ENCODE measurements at regions not wholly inside any gene's neighbourhood (a gene's known extent, or its start where the extent isn't known, plus 50 kb on each side); places are given as distances from the start of the nearest gene placed in this dataset.

GRCh38 chr3:182397164-182397563, 396.1 kb upstream of the ATP11B start:
- DNase-seq = no peak
- no peak overlapping the region for H3K4me3 ChIP-seq (ENCODE audit: insufficient read depth, low read depth, low read length, poor library complexity, severe bottlenecking)
- no peaks in the 10 kb centered on the region for H3K36me3 ChIP-seq (ENCODE audit: control insufficient read depth, insufficient read depth, low read length)
- H3K27ac ChIP-seq (ENCODE audit: insufficient read depth, low read length, poor library complexity, severe bottlenecking) = no peak overlapping the region
- H3K27me3 ChIP-seq (replicated peaks; ENCODE audit: control insufficient read depth, insufficient read depth, low read length, poor library complexity, severe bottlenecking) = no peaks in the 10 kb centered on the region
- no peaks in the 10 kb centered on the region for H3K4me1 ChIP-seq (ENCODE audit: control insufficient read depth, insufficient read depth, low read length, poor library complexity, severe bottlenecking)
- H3K9me3 ChIP-seq (ENCODE audit: control insufficient read depth, low read length) = no peaks in the 10 kb centered on the region

- H3K4me3 ChIP-seq (ENCODE audit: insufficient read depth, low read depth, low read length, poor library complexity, severe bottlenecking) = no peak overlapping the region
- H3K36me3 ChIP-seq (ENCODE audit: control insufficient read depth, insufficient read depth, low read length) = no peaks in the 10 kb centered on the region
- DNase-seq = no peak
- H3K27ac ChIP-seq (ENCODE audit: insufficient read depth, low read length, poor library complexity, severe bottlenecking) = no peak overlapping the region
- H3K4me1 ChIP-seq (ENCODE audit: control insufficient read depth, insufficient read depth, low read length, poor library complexity, severe bottlenecking) = no peaks in the 10 kb centered on the region
- no peaks in the 10 kb centered on the region for H3K9me3 ChIP-seq (ENCODE audit: control insufficient read depth, low read length)
- no peaks in the 10 kb centered on the region for H3K27me3 ChIP-seq (replicated peaks; ENCODE audit: control insufficient read depth, insufficient read depth, low read length, poor library complexity, severe bottlenecking)
Observed at GRCh38 chr3:182399978-182400737, 393.1 kb upstream of the ATP11B start.

- H3K4me1 ChIP-seq (ENCODE audit: control insufficient read depth, insufficient read depth, low read length, poor library complexity, severe bottlenecking) = no peaks in the 10 kb centered on the region
- H3K27ac ChIP-seq (ENCODE audit: insufficient read depth, low read length, poor library complexity, severe bottlenecking) = no peak overlapping the region
- H3K36me3 ChIP-seq (ENCODE audit: control insufficient read depth, insufficient read depth, low read length) = no peaks in the 10 kb centered on the region
- H3K4me3 ChIP-seq (ENCODE audit: insufficient read depth, low read depth, low read length, poor library complexity, severe bottlenecking) = no peak overlapping the region
- H3K9me3 ChIP-seq (ENCODE audit: control insufficient read depth, low read length) = no peaks in the 10 kb centered on the region
- no peak for DNase-seq
- H3K27me3 ChIP-seq (replicated peaks; ENCODE audit: control insufficient read depth, insufficient read depth, low read length, poor library complexity, severe bottlenecking) = no peaks in the 10 kb centered on the region
Observed at GRCh38 chr3:182400838-182401237, 392.5 kb upstream of the ATP11B start.

GRCh38 chr3:182404031-182404430, 389.3 kb upstream of the ATP11B start:
- Histone ChIP-seq H3K27ac (ENCODE audit: insufficient read depth, low read length, poor library complexity, severe bottlenecking) (no peak overlapping the region), H3K27me3 (replicated peaks; ENCODE audit: control insufficient read depth, insufficient read depth, low read length, poor library complexity, severe bottlenecking) (no peaks in the 10 kb centered on the region), H3K4me1 (ENCODE audit: control insufficient read depth, insufficient read depth, low read length, poor library complexity, severe bottlenecking) (no peaks in the 10 kb centered on the region), H3K36me3 (ENCODE audit: control insufficient read depth, insufficient read depth, low read length) (no peaks in the 10 kb centered on the region), H3K9me3 (ENCODE audit: control insufficient read depth, low read length) (no peaks in the 10 kb centered on the region), H3K4me3 (ENCODE audit: insufficient read depth, low read depth, low read length, poor library complexity, severe bottlenecking) (no peak overlapping the region)
- no peak for DNase-seq

GRCh38 chr3:182405759-182406158, 387.5 kb upstream of the ATP11B start:
- H3K4me3 ChIP-seq (ENCODE audit: insufficient read depth, low read depth, low read length, poor library complexity, severe bottlenecking) = no peak overlapping the region
- no peak overlapping the region for H3K27ac ChIP-seq (ENCODE audit: insufficient read depth, low read length, poor library complexity, severe bottlenecking)
- H3K4me1 ChIP-seq (ENCODE audit: control insufficient read depth, insufficient read depth, low read length, poor library complexity, severe bottlenecking) = no peaks in the 10 kb centered on the region
- no peaks in the 10 kb centered on the region for H3K36me3 ChIP-seq (ENCODE audit: control insufficient read depth, insufficient read depth, low read length)
- no peaks in the 10 kb centered on the region for H3K9me3 ChIP-seq (ENCODE audit: control insufficient read depth, low read length)
- H3K27me3 ChIP-seq (replicated peaks; ENCODE audit: control insufficient read depth, insufficient read depth, low read length, poor library complexity, severe bottlenecking) = no peaks in the 10 kb centered on the region
- no peak for DNase-seq

GRCh38 chr3:182406786-182407185, 386.5 kb upstream of the ATP11B start:
- DNase-seq = no peak
- Histone ChIP-seq H3K27ac (ENCODE audit: insufficient read depth, low read length, poor library complexity, severe bottlenecking) (no peak overlapping the region), H3K4me3 (ENCODE audit: insufficient read depth, low read depth, low read length, poor library complexity, severe bottlenecking) (no peak overlapping the region), H3K27me3 (replicated peaks; ENCODE audit: control insufficient read depth, insufficient read depth, low read length, poor library complexity, severe bottlenecking) (no peaks in the 10 kb centered on the region), H3K4me1 (ENCODE audit: control insufficient read depth, insufficient read depth, low read length, poor library complexity, severe bottlenecking) (no peaks in the 10 kb centered on the region), H3K36me3 (ENCODE audit: control insufficient read depth, insufficient read depth, low read length) (no peaks in the 10 kb centered on the region), H3K9me3 (ENCODE audit: control insufficient read depth, low read length) (no peaks in the 10 kb centered on the region)

- Histone ChIP-seq H3K4me3 (ENCODE audit: insufficient read depth, low read depth, low read length, poor library complexity, severe bottlenecking) (no peak overlapping the region), H3K27ac (ENCODE audit: insufficient read depth, low read length, poor library complexity, severe bottlenecking) (no peak overlapping the region), H3K27me3 (replicated peaks; ENCODE audit: control insufficient read depth, insufficient read depth, low read length, poor library complexity, severe bottlenecking) (no peaks in the 10 kb centered on the region), H3K4me1 (ENCODE audit: control insufficient read depth, insufficient read depth, low read length, poor library complexity, severe bottlenecking) (no peaks in the 10 kb centered on the region), H3K36me3 (ENCODE audit: control insufficient read depth, insufficient read depth, low read length) (no peaks in the 10 kb centered on the region), H3K9me3 (ENCODE audit: control insufficient read depth, low read length) (no peaks in the 10 kb centered on the region)
- no peak for DNase-seq
Observed at GRCh38 chr3:182410051-182410450, 383.3 kb upstream of the ATP11B start.

- no peaks in the 10 kb centered on the region for H3K36me3 ChIP-seq (ENCODE audit: control insufficient read depth, insufficient read depth, low read length)
- H3K4me1 ChIP-seq (ENCODE audit: control insufficient read depth, insufficient read depth, low read length, poor library complexity, severe bottlenecking) = no peaks in the 10 kb centered on the region
- H3K9me3 ChIP-seq (ENCODE audit: control insufficient read depth, low read length) = no peaks in the 10 kb centered on the region
- H3K27ac ChIP-seq (ENCODE audit: insufficient read depth, low read length, poor library complexity, severe bottlenecking) = no peak overlapping the region
- no peak overlapping the region for H3K4me3 ChIP-seq (ENCODE audit: insufficient read depth, low read depth, low read length, poor library complexity, severe bottlenecking)
- DNase-seq = no peak
- H3K27me3 ChIP-seq (replicated peaks; ENCODE audit: control insufficient read depth, insufficient read depth, low read length, poor library complexity, severe bottlenecking) = no peaks in the 10 kb centered on the region
Observed at GRCh38 chr3:182412066-182412465, 381.2 kb upstream of the ATP11B start.

- no peak for DNase-seq
- no peaks in the 10 kb centered on the region for H3K4me1 ChIP-seq (ENCODE audit: control insufficient read depth, insufficient read depth, low read length, poor library complexity, severe bottlenecking)
- no peaks in the 10 kb centered on the region for H3K27me3 ChIP-seq (replicated peaks; ENCODE audit: control insufficient read depth, insufficient read depth, low read length, poor library complexity, severe bottlenecking)
- no peak overlapping the region for H3K27ac ChIP-seq (ENCODE audit: insufficient read depth, low read length, poor library complexity, severe bottlenecking)
- H3K36me3 ChIP-seq (ENCODE audit: control insufficient read depth, insufficient read depth, low read length) = no peaks in the 10 kb centered on the region
- H3K4me3 ChIP-seq (ENCODE audit: insufficient read depth, low read depth, low read length, poor library complexity, severe bottlenecking) = no peak overlapping the region
- no peaks in the 10 kb centered on the region for H3K9me3 ChIP-seq (ENCODE audit: control insufficient read depth, low read length)
Observed at GRCh38 chr3:182413061-182413460, 380.2 kb upstream of the ATP11B start.

GRCh38 chr3:182413682-182414081, 379.6 kb upstream of the ATP11B start:
- H3K4me1 ChIP-seq (ENCODE audit: control insufficient read depth, insufficient read depth, low read length, poor library complexity, severe bottlenecking) = no peaks in the 10 kb centered on the region
- no peak for DNase-seq
- no peaks in the 10 kb centered on the region for H3K36me3 ChIP-seq (ENCODE audit: control insufficient read depth, insufficient read depth, low read length)
- H3K9me3 ChIP-seq (ENCODE audit: control insufficient read depth, low read length) = no peaks in the 10 kb centered on the region
- no peak overlapping the region for H3K4me3 ChIP-seq (ENCODE audit: insufficient read depth, low read depth, low read length, poor library complexity, severe bottlenecking)
- no peaks in the 10 kb centered on the region for H3K27me3 ChIP-seq (replicated peaks; ENCODE audit: control insufficient read depth, insufficient read depth, low read length, poor library complexity, severe bottlenecking)
- H3K27ac ChIP-seq (ENCODE audit: insufficient read depth, low read length, poor library complexity, severe bottlenecking) = no peak overlapping the region
